T-helper 1 cell (primary cell): ENCODE measurements at regions not wholly inside any gene's neighbourhood (a gene's known extent, or its start where the extent isn't known, plus 50 kb on each side); places are given as distances from the start of the nearest gene placed in this dataset.

Experiments
- DNase-seq, 5 donors: peaks; one replicate each; pipeline ENCODE4 v3.0.0-alpha.2; 2012 to 2020

GRCh38 chr3:74346896-74347295 is 267.6 kb downstream of the CNTN3 start:
- no peak for DNase-seq

DNA sequence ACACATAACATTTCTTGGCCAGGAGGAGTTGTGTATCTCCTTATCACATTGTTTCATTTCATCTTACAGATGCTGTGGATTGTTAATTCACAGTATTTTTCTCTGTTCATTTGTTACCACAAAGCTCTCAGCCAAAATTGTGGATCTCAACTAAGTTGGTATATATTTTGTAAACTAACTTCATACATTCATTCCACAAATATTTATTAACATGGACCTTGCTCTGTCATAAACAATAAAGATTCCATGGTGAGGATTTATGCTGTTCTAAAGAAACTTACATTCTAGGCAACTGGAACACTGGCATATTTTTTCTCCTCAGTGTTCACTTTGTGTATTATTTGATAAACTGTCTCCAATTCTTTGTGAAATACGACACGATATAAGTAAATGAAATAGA is 268.8 kb downstream of the CNTN3 start:
- DNase-seq: no peak

- DNase-seq: no peak
These were observed 269.5 kb downstream of the CNTN3 start for GRCh38 chr3:74344865-74345440.

DNA sequence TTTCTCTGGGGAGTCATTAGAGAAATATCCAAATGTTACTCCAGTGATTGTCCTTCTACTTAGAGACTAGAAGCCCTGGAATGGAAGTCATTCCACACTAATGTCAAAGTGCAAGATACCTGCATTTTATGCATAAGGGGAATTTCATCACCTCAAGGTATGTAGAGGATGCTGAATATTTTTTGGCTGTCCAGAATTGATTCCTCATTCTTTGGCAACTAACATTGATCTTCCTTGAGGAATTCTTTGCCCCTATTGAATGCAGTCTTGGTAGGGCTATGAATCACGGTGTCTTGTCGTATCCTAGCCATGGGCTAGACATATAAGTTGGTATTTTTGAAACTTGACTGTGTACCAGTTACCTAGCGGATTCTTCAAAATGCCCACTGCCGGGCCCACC is 271.1 kb downstream of the CNTN3 start:
- no peak for DNase-seq

GRCh38 chr3:74338998-74339397 is 275.5 kb downstream of the CNTN3 start:
- DNase-seq: no peak

DNA sequence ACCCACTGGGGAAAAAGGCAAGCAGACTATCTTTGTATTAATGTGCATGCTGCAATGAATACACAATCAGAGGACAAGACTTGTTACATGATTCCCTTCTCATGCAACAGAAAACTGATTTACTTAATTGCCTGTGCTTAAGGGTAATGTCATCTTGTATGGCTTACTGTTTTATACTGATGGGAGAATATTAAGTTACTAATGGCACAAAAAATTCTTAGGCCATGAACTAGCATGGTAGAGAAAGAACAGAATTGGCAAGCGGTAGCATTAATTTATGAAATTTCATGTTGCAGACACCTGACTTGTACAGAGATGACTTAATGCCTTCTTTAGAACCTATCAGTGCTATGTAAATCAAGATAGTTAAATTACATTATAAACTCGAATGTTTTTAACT is 282.3 kb downstream of the CNTN3 start:
- DNase-seq: no peak

DNA sequence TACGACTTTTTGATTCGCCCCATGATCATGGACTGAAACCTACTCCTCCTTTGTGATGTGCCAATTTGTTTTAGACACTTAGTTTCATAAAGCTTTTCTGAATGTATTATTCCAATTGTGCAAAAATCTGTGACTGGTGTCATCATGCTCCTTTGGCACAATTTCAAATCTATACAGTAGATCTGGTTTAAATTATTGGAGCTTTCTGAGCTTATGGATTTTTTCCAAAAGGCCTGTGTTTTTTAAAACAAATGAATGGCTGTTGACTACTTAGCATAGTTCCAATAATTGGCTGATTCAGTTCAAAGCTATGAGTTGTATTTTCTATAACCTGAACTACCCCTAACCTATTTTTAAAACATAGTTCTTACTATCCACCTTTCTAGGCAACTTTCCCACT is 282.7 kb downstream of the CNTN3 start:
- DNase-seq: no peak

DNA sequence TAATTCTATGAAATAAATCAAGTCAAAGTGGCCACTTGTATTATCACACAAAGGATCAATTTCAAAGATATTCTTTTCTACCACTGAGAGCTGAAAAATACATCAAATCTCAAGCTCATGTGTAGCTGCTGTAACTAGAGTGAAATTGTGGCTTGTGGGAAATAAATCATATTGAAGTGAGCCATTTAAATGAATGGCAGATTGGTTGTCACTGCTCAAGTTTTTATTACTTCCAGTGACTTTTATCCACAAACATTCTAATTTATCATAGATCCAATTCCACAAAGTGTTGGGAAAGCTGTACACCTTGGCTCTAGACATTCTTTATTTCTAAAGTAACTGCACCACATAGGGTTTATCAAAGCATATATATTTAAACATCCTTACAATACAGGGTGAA is 285.4 kb downstream of the CNTN3 start:
- DNase-seq: no peak

DNA sequence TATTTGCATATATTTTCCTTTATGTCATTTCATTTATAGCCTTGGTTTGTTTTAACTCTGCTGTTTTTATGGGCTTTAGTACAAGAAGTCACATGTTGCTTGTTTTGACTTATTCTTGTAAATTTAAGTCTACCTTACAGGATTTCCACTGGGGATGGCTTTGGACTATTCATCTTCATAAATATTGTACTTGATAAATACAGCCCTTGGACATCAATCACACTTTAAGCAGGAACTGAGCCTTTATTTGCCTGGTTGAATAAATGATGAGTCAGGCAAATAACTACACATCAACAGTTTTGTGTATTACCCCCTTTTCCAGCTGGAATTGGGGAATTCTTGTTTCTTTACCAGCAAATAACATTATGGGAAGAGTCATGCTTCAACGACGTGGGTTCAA is 286.0 kb downstream of the CNTN3 start:
- no peak for DNase-seq

DNA sequence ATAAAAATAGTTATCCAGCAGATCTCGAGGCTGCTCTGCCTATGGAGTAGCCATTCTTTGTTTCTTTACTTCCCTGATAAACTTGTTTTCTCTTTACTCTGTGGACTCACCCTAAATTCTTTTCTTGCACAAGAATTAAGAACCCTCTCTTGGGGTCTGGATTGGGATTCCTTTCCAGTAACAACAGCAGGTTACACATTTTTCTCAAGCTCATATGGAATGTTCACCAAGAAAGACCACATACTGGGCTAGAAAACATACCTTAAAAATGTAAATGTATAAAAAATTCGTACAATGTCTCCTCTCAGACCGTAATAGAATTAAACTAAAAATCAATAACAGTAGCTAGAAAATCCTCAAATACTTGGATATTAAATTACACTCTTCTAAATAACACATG is 299.2 kb downstream of the CNTN3 start:
- no peak for DNase-seq

GRCh38 chr3:74314696-74315095 is 299.8 kb downstream of the CNTN3 start:
- no peak for DNase-seq

DNA sequence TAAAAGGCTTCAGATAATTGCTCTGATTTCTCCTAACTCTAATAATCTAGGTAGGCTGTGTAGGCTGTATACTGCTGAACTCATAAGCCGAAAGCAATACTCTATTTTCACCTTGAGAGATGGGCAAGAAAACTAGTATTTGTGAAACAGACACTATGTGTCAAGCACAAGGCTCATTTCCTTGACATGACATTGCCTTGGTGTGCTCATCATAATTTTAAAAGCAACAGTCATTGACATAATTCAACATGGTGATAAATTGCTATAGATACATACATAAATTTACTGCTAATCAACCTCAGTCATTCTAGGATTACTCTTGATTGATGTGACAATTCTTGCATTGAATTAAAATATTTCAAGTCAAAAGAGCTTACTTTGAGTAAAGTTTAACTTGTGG is 304.7 kb downstream of the CNTN3 start:
- no peak for DNase-seq

GRCh38 chr3:74304424-74304823 is 310.0 kb downstream of the CNTN3 start:
- DNase-seq: no peak

GRCh38 chr3:74303711-74304110 is 310.7 kb downstream of the CNTN3 start:
- no peak for DNase-seq

- DNase-seq: no peak
These were observed 311.5 kb downstream of the CNTN3 start for GRCh38 chr3:74302969-74303368.

DNA sequence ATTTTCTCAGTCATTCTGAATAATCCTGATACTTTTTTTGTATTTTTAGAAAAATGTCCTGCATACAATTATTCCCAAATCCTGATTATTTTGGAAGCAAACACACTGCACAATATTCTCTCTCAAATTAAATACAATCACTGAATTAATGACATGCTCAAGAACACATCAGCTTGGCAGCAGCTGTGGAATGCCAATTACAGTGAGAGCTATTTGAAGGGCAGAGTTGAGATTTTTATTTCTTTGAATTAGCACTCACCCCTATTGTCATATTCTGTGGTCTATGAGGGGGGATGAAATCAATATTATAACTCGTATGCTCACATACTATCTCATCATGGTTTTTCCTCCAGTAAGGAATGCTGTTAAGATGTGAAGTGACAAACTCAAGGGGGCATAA is 312.2 kb downstream of the CNTN3 start:
- DNase-seq: no peak

DNA sequence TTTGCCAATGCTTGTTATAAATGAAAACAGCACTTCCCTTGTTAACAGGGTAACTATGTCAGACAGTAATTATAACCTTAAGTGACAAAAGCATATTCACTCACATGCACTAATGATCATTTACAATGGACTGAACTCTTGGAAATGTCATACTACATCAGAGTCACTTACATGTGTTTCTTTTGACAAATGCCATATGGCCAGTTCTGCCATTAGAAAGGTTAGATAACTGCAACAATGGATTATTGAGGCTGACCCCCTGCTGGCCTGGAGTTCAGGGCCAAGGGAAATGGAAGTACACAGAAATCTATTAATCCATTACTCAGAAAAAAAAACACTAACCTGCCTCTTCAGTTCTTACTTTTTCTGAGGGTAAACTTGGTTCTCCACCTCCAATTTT is 313.4 kb downstream of the CNTN3 start:
- no peak for DNase-seq

DNA sequence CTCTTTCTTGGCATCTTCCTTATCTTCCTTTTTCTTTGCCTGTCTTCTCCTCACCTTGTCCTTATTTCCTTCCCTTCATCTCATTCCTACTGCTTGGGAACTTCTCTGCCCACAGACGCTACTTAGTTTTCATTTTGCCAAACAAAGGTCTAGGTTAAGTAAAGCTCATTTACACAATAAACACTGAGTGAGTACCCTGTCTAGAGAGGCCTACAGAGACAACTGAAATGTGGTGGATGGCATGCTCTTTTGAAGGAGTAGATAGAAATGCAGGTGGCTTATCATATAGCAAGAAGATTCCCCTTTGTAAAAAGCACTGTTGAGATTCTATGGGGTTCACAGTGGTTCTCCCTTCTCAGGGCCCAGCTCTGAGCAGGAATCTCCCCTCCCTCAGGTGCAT is 319.0 kb downstream of the CNTN3 start:
- no peak for DNase-seq

- no peak for DNase-seq
These were observed 325.7 kb downstream of the CNTN3 start for GRCh38 chr3:74288761-74289160.

GRCh38 chr3:74287557-74287956 is 326.9 kb downstream of the CNTN3 start:
- no peak for DNase-seq

DNA sequence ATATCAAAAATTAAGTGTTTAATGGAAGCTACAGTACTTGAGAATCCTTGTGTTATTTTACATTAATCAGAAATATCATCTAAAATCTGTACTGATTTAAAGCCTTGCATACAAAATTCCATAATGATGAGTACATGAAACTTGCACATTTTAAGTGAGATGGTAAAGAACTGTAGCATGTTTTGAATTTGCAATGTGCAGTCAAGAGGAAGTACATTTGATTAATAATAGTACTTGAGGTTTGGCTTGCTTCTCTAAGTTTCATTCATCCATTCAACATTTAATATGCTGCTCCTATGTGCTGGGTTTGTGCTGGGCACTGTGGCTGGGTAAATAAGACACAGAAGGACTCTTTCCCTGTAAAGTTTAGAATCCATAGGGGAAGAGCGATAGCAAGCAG is 332.3 kb downstream of the CNTN3 start:
- no peak for DNase-seq

DNA sequence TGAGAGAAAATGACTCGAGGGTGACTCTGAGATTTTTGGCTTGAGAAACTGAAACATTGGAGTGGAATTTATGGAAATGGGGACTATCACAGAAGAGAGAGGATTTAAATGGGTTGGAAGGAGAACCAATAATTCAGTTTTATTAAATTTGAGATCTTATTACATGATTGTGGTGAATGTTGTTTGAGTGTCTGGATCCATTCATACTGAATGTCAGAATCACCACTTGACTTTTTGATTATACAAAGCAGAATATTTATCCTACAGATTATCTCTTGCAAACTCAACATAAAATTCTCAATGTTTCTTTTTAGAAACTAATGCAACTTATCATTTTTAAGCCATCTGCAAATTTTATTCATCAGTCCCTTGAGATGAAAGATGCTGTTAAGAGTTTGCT is 332.8 kb downstream of the CNTN3 start:
- no peak for DNase-seq

DNA sequence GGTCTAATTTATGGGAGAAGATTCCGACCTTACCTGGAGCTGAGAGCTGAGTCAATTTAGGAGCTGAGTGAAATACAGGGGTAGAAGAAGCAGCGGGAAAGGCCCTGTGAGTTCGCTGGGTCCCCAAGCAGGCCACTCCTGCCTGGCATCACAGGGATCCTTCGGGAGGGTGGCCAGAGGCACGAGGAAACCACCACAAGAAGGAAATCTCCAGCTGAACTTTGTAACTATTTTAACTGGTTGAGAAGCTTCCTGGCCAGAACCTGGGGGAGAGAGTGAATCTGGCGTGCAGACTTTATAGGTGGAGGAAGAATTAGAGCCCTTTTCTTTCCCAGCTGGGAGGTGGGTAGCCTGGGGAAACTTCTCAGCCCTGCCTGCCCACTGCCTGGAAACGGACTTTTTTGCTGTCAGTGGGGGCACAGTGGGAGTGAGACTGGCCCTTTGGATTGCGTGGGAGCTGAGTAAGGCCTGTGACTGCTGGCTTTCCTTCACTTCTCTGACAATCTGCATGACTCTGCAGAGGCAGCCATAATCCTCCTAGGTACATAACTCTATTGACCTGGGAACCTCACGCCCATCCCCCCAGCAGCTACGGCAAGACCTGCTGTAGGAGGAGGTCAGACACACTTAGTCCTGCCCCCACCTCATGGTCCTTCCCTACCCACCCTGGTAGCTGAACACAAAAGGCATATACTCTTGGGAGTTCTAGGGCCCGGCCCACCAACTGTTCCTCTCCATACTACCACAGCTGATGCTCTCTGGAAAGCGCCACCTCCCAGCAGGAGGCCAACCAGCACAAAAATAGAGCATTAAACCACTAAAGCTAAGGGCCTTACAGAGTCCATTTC is 340.7 kb downstream of the CNTN3 start:
- no peak for DNase-seq

DNA sequence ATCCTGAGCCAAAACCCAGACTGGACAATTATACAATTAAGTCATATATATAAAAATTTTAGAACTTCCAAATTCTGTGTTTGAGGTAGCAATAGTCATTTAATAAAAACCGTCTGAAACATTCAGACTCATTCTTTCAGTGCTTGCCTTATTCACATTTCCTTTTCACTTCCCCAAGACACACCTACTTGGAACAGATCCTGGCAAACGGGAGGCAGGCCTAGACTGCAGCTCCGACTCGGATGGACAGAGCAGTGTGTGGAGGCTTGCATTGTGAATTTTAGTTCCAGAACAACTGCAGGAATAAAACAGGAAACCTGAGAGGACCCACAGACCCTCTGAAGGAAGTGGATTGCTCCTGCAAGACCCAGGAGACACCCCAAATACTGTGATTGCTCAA is 341.4 kb downstream of the CNTN3 start:
- no peak for DNase-seq

DNA sequence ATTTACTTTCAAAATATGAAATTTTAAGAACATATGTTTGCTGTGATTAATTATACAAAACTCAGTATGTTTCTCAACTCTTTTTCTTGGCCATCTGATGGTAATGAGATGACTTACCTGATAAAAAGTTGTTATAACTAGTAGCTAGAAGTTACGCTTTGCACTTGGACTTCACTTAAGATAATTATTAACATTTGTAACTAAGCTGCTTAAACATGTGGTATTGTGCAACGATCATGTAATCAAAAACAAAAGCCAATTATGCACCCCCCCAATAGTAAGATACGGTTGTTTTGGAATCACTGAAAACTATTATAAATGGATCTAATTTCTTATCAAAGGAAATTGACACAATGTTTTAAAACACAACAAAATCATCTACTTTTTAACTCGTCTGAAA is 342.9 kb downstream of the CNTN3 start:
- no peak for DNase-seq
